B cell (primary cell): ENCODE measurements at regions not wholly inside any gene's neighbourhood (a gene's known extent, or its start where the extent isn't known, plus 50 kb on each side); places are given as distances from the start of the nearest gene placed in this dataset.

Experiments used
- ATAC-seq: fragments of 200-7000 bp; cut with Tn5 transposase; one replicate; pipeline ENCODE4 v1.10.0; 2021; ENCODE audit warnings: low read depth, mild to moderate bottlenecking, moderate number of reproducible peaks, moderate library complexity
- CTCF ChIA-PET: fragments of 350-600 bp; sonication (Branson Sonifier 250); formaldehyde crosslinking; loops from one replicate; lab custom pipeline; 2021; ENCODE audit warnings: antibody characterized with exemption, inconsistent platforms; lab: Charles Lee
- POLR2A ChIA-PET: fragments of 350-600 bp; sonication (Branson Sonifier 250); formaldehyde crosslinking; loops from one replicate; lab custom pipeline; 2021; ENCODE audit warnings: antibody characterized with exemption; lab: Charles Lee
- DNase-seq: peaks from one replicate; pipeline ENCODE4 v3.0.0; 2013
- H2AFZ ChIP-seq: 2 replicates; pipeline ENCODE4 v1.6.1; 2012; ENCODE audit warnings: mild to moderate bottlenecking, low read depth, low read length; ENCODE audit not compliant: insufficient read depth, poor library complexity, severe bottlenecking
- H3K27ac ChIP-seq, 2 donors: 1 replicate in 1 of 2; 2 replicates in 1 of 2; pipeline ENCODE4 v1.5.1; 2012 to 2013; ENCODE audit warnings: low read length in 2 of 2, mild to moderate bottlenecking in 2 of 2, moderate library complexity in 1 of 2
- H3K27me3 ChIP-seq, 4 experiments: fragments of 200-600 bp in 1 of 4; sonication (generic) in 1 of 4; replicated peaks in 1 of 4; 1 replicate in 2 of 4; 2 replicates in 2 of 4; pipeline versions ENCODE4 v1.6.1 to v1.7.0; 2013 to 2016; ENCODE audit warnings: low read length in 3 of 4, mild to moderate bottlenecking in 2 of 4, mixed read lengths in 1 of 4, moderate library complexity in 1 of 4; ENCODE audit not compliant: insufficient read depth in 4 of 4, control insufficient read depth in 3 of 4; ENCODE audit errors: control extremely low read depth in 1 of 4
- H3K36me3 ChIP-seq, 2 experiments: replicated peaks in 1 of 2; 1 replicate in 1 of 2; 2 replicates in 1 of 2; pipeline versions ENCODE4 v1.6.1 to v1.7.1; 2013; ENCODE audit warnings: low read length in 1 of 2; ENCODE audit not compliant: insufficient read depth in 2 of 2, control insufficient read depth in 1 of 2; ENCODE audit errors: control extremely low read depth in 1 of 2, extremely low read depth in 1 of 2
- H3K4me1 ChIP-seq, 2 donors: fragments of 200-600 bp in 1 of 2; sonication (generic) in 1 of 2; 1 replicate in 1 of 2; 2 replicates in 1 of 2; pipeline versions ENCODE4 v1.5.1 to v1.6.1; 2013 to 2017; ENCODE audit warnings: low read length in 2 of 2; ENCODE audit not compliant: control insufficient read depth in 2 of 2, insufficient read depth in 2 of 2
- H3K4me2 ChIP-seq: replicated peaks from 2 replicates; pipeline ENCODE3; 2012; ENCODE audit warnings: mild to moderate bottlenecking, low read depth, low read length; ENCODE audit not compliant: poor library complexity, severe bottlenecking
- H3K4me3 ChIP-seq, 5 experiments: fragments of 200-600 bp in 1 of 5; sonication (generic) in 1 of 5; 1 replicate in 3 of 5; 2 replicates in 2 of 5; pipeline versions ENCODE4 v1.5.1 to v1.7.0; 2011 to 2016; ENCODE audit warnings: low read length in 4 of 5, mild to moderate bottlenecking in 4 of 5, low read depth in 2 of 5, control low read depth in 1 of 5, moderate library complexity in 1 of 5; ENCODE audit not compliant: insufficient read depth in 1 of 5; ENCODE audit errors: control extremely low read depth in 1 of 5, extremely low read depth in 1 of 5
- H3K79me2 ChIP-seq: fragments of 200-600 bp; sonication (generic); one replicate; pipeline ENCODE4 v1.6.0; 2016; ENCODE audit warnings: low read length; ENCODE audit not compliant: control insufficient read depth, insufficient read depth
- H3K9ac ChIP-seq: fragments of 200-600 bp; sonication (generic); 2 replicates; pipeline ENCODE4 v1.6.1; 2017; ENCODE audit warnings: mild to moderate bottlenecking, low read length, moderate library complexity
- H3K9me3 ChIP-seq, 3 donors: one replicate each; pipeline versions ENCODE4 v1.6.1 to v1.7.1; 2013; ENCODE audit warnings: low read length in 2 of 3; ENCODE audit not compliant: control insufficient read depth in 2 of 3, insufficient read depth in 1 of 3; ENCODE audit errors: control extremely low read depth in 1 of 3
- H4K20me1 ChIP-seq: 2 replicates; pipeline ENCODE4 v1.6.0; 2012; ENCODE audit warnings: mild to moderate bottlenecking, low read length; ENCODE audit not compliant: insufficient read depth, control insufficient read depth, poor library complexity, severe bottlenecking
- H3K27ac Mint-ChIP-seq: one replicate; pipeline ENCODE4 v1.8.0; 2021; ENCODE audit warnings: mixed read lengths
- H3K27me3 Mint-ChIP-seq: one replicate; pipeline ENCODE4 v1.8.0; 2021; ENCODE audit warnings: mixed read lengths
- H3K4me1 Mint-ChIP-seq: one replicate; pipeline ENCODE4 v1.8.0; 2021; ENCODE audit warnings: mixed read lengths
- H3K4me3 Mint-ChIP-seq: one replicate; pipeline ENCODE4 v1.8.0; 2021; ENCODE audit warnings: mixed read lengths
- H3K9me3 Mint-ChIP-seq: one replicate; pipeline ENCODE4 v1.8.0; 2022; ENCODE audit warnings: mixed read lengths; ENCODE audit not compliant: insufficient read depth
- CTCF ChIP-seq: fragments of 200-600 bp; IDR thresholded peaks from one replicate; pipeline ENCODE4 v1.8.0; 2022; ENCODE audit warnings: antibody characterized with exemption, mild to moderate bottlenecking
- EZH2 ChIP-seq: IDR thresholded peaks from 2 replicates; pipeline ENCODE4 v1.6.1; 2012; ENCODE audit warnings: borderline replicate concordance, low read depth, mild to moderate bottlenecking, moderate library complexity, low read length; ENCODE audit not compliant: insufficient read depth, poor library complexity, severe bottlenecking
- WGBS: methylation state at CpG from one replicate; pipeline ENCODE4 v1.1.5; 2013; ENCODE audit warnings: missing lambda C conversion rate; ENCODE audit not compliant: insufficient coverage; 5-methylcytosine and 5-hydroxymethylcytosine counted together
- intact Hi-C: fragments of 100-400 bp; cut with micrococcal nuclease; formaldehyde crosslinking; loops from one replicate; pipeline ENCODE4 v1.10.0; 2022

DNA sequence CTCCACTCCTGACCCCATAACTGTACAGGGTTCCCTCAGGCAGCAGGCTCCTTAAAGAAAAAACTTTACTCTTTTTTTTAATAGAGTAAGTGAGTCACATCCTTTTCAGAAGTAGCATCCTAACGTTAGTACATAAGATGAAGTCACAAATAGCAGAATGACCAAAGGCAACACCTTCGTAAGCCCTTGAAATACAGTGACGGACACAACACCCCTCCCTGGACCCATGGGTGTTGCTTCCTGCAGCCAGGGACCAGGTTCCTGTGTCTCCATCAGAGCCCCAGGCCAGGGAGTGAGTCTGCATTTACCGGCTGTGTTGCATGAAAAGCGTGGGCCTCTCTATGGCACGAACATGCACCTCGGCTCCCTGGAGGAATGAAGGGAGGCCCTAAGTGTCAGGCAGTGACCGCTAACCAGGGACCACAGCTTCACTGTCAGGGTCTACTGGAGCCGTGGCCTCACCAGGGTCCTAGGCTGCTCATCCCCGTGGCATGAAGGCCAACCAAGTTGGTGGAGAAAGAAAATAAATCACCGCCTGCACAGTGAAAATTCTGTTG lies 340.0 kb upstream of the SFSWAP start:
- Mint-ChIP-seq H3K4me1 (no peaks in the 10 kb centered on the region), H3K27me3 (no peaks in the 10 kb centered on the region), H3K4me3 (no peak overlapping the region), H3K27ac (no peak overlapping the region), H3K9me3 (no peaks in the 10 kb centered on the region)
- ChIA-PET POLR2A (no interaction called here), CTCF (no interaction called here)
- no peaks in the 10 kb centered on the region for H3K79me2 ChIP-seq
- H3K4me2 ChIP-seq: no peak overlapping the region
- TF ChIP-seq EZH2 (no peak), CTCF (no peak)
- H3K9ac ChIP-seq: no peak overlapping the region
- H3K27ac ChIP-seq: no peak overlapping the region
- intact Hi-C loops: no loop called here
- WGBS: 86% methylated on average over 10 of the region's 11 CpGs
- no peak overlapping the region for H3K4me3 ChIP-seq
- DNase-seq: no peak
- H2AFZ ChIP-seq: no peak overlapping the region
- H3K27me3 ChIP-seq: no peaks in the 10 kb centered on the region
- ATAC-seq: no peak
- H3K9me3 ChIP-seq: peaks cover 0 to 3% (median 0%) of the 10 kb centered on the region in 3 donors
- no peaks in the 10 kb centered on the region for H4K20me1 ChIP-seq
- no peaks in the 10 kb centered on the region for H3K4me1 ChIP-seq
- no peaks in the 10 kb centered on the region for H3K36me3 ChIP-seq

DNA sequence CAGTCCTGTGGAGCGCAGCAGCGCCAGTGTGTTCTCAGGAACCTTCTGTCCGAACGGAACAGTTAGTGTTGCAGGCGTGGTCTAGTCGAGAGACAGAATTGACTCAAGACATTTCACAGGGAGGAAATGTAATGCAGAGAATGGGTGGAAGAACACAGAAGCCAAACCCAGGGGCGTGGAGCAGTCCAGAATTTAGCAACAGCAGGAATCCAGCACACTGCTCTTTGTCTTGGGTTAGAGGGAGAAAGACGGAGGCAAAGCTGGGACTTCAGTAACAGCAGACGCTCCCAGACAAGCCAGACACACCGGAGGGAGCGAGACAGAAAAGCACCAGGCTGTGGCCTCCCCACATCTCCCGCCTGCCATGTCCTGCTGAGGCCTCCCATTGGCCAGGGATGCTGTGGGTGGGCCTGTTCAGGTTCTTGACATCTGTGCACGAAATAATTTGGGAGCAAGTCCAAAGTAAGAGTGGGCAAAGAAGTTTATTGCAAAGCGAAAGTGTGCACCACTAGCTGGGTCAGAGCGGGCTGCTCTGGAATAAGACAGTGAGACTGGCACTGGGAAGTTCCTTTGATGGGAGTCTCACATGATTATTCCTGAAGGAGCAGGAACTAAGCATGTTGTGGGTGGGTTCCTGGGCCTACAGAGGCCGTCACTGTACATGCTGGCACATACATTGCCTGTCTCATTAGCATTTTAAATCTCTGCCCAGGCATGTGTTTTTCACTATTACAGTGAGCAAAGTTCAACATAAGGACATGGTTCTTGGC lies 339.3 kb upstream of the SFSWAP start:
- Histone ChIP-seq H3K4me1 (no peaks in the 10 kb centered on the region), H3K9me3 (no peaks in the 10 kb centered on the region), H2AFZ (no peak overlapping the region), H3K27ac (no peak overlapping the region), H3K79me2 (no peaks in the 10 kb centered on the region), H4K20me1 (no peaks in the 10 kb centered on the region), H3K9ac (no peak overlapping the region), H3K4me2 (no peak overlapping the region), H3K27me3 (no peaks in the 10 kb centered on the region), H3K36me3 (no peaks in the 10 kb centered on the region), H3K4me3 (no peak overlapping the region)
- no peak for DNase-seq
- TF ChIP-seq CTCF (no peak), EZH2 (no peak)
- ChIA-PET CTCF (no interaction called here), POLR2A (no interaction called here)
- no peaks in the 10 kb centered on the region for H3K9me3 Mint-ChIP-seq
- no peak overlapping the region for H3K4me3 Mint-ChIP-seq
- H3K4me1 Mint-ChIP-seq: no peaks in the 10 kb centered on the region
- no peak for ATAC-seq
- intact Hi-C loops: no loop called here
- WGBS: 89% methylated on average over 16 of the region's 16 CpGs
- no peak overlapping the region for H3K27ac Mint-ChIP-seq
- no peaks in the 10 kb centered on the region for H3K27me3 Mint-ChIP-seq
